Bronchial epithelial cell (primary cell): ENCODE measurements at regions not wholly inside any gene's neighbourhood (a gene's known extent, or its start where the extent isn't known, plus 50 kb on each side); places are given as distances from the start of the nearest gene placed in this dataset.

ENCODE experiments used
- DNase-seq: peaks from one replicate; pipeline ENCODE4 v3.0.0-alpha.2; 2010; ENCODE audit warnings: low read depth
- FAIRE-seq: peaks from 2 replicates; lab custom pipeline; 2011; peaks lifted over from hg19 to GRCh38; lab: Jason Lieb, UNC
- H3K27me3 ChIP-seq: 2 replicates; pipeline ENCODE4 v1.5.1; 2011; ENCODE audit warnings: low read length; ENCODE audit not compliant: control insufficient read depth, insufficient read depth
- H3K36me3 ChIP-seq: 2 replicates; pipeline ENCODE4 v1.5.1; 2011; ENCODE audit warnings: low read length; ENCODE audit not compliant: control insufficient read depth, insufficient read depth
- H3K4me3 ChIP-seq: 2 replicates; pipeline ENCODE4 v1.5.1; 2011; ENCODE audit warnings: mild to moderate bottlenecking, low read depth, low read length, control low read depth
- CTCF ChIP-seq: IDR thresholded peaks from 2 replicates; pipeline ENCODE4 v1.5.1; 2011; ENCODE audit warnings: mild to moderate bottlenecking, moderate library complexity, low read length, control low read depth, inconsistent platforms; ENCODE audit not compliant: insufficient read depth, severe bottlenecking

DNA sequence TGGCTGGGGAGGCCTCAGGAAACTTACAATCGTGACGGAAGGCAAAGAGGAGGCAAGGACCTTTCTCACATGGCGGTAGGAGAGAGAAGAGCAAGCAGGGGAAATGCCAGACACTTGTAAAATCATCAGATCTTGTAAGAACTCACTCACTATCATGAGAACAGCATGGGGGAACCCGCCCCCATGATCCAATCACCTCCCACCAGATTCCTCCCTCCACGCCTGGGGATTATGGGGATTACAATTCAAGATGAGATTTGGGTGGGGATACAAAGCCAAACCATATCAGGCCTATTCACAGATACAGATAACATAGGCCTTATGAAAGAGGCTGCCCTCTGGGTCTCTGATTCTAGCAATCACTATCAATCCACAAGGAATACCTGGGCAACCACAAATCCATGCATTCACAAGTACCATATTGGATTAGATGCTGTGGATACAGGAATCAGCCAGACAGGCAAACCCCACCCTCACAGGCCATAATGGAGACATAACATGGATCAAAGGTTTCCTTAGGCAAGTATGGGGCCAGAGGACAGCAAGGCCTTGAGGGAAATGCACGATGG is 284.9 kb downstream of the SOX9 start:
- DNase-seq (no peak), FAIRE-seq (no peak)
- TF ChIP-seq CTCF: no peak
- peaks cover 12% of the 10 kb centered on the region for H3K36me3 ChIP-seq
- no peak overlapping the region for H3K4me3 ChIP-seq
- H3K27me3 ChIP-seq: no peaks in the 10 kb centered on the region

DNA sequence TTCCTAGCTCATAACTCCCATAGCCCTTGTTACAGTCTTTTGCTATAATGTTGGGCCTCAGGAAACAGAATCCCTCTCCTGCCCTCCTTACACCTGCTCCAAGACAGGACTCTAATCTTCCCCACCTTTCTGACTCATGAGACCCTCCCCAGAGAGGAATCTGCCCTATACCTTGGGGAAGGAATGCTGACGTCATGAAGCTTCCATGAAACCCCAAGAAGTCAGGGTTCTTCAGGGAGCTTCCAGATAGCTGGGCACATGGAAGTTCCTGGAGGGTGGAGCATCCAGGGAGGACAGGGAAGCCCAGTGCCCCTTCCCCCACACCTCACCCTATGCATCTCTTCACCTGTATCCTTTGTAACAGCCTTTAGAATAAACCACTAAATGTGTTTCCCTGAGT is 285.7 kb downstream of the SOX9 start:
- H3K36me3 ChIP-seq: peaks cover 12% of the 10 kb centered on the region
- H3K4me3 ChIP-seq: no peak overlapping the region
- no peaks in the 10 kb centered on the region for H3K27me3 ChIP-seq
- DNase-seq (no peak), FAIRE-seq (peak; percentile 36)
- no peak for TF ChIP-seq CTCF

GRCh38 chr17:72407336-72407909 is 286.6 kb downstream of the SOX9 start:
- DNase-seq: peak; percentile 86
- Histone ChIP-seq H3K27me3 (no peaks in the 10 kb centered on the region), H3K36me3 (peaks cover 11% of the 10 kb centered on the region), H3K4me3 (no peak overlapping the region)
- TF ChIP-seq CTCF: no peak
- peak; percentile 50 for FAIRE-seq

- no peak for TF ChIP-seq CTCF
- DNase-seq: no peak
- peaks cover 8% of the 10 kb centered on the region for H3K36me3 ChIP-seq
- FAIRE-seq: no peak
- no peak overlapping the region for H3K4me3 ChIP-seq
- no peaks in the 10 kb centered on the region for H3K27me3 ChIP-seq
These were observed 287.1 kb downstream of the SOX9 start for GRCh38 chr17:72407931-72408330.

GRCh38 chr17:72408641-72409040 is 287.8 kb downstream of the SOX9 start:
- Histone ChIP-seq H3K4me3 (no peak overlapping the region), H3K27me3 (no peaks in the 10 kb centered on the region), H3K36me3 (peaks cover 6% of the 10 kb centered on the region)
- DNase-seq: no peak
- FAIRE-seq: no peak
- TF ChIP-seq CTCF: no peak
